HUES6 (cell line): ENCODE measurements at regions not wholly inside any gene's neighbourhood (a gene's known extent, or its start where the extent isn't known, plus 50 kb on each side); places are given as distances from the start of the nearest gene placed in this dataset.

Experiments
- H3K27ac ChIP-seq: 2 replicates; pipeline ENCODE4 v1.7.0; 2013; ENCODE audit warnings: low read depth, mild to moderate bottlenecking, low read length, inconsistent platforms
- H3K27me3 ChIP-seq: 2 replicates; pipeline ENCODE4 v1.6.1; 2013; ENCODE audit warnings: low read length; ENCODE audit not compliant: control insufficient read depth, insufficient read depth
- H3K36me3 ChIP-seq: 2 replicates; pipeline ENCODE4 v1.6.1; 2013; ENCODE audit warnings: low read length; ENCODE audit not compliant: control insufficient read depth, insufficient read depth
- H3K4me1 ChIP-seq: 2 replicates; pipeline ENCODE4 v1.6.1; 2013; ENCODE audit warnings: low read length; ENCODE audit not compliant: control insufficient read depth, insufficient read depth
- H3K4me3 ChIP-seq: 2 replicates; pipeline ENCODE4 v1.5.1; 2013; ENCODE audit warnings: low read depth, low read length
- H3K9ac ChIP-seq: one replicate; pipeline ENCODE4 v1.6.1; 2013; ENCODE audit warnings: mild to moderate bottlenecking, low read length
- H3K9me3 ChIP-seq: 2 replicates; pipeline ENCODE4 v1.6.1; 2013; ENCODE audit warnings: low read depth, low read length; ENCODE audit not compliant: control insufficient read depth, insufficient read depth

DNA sequence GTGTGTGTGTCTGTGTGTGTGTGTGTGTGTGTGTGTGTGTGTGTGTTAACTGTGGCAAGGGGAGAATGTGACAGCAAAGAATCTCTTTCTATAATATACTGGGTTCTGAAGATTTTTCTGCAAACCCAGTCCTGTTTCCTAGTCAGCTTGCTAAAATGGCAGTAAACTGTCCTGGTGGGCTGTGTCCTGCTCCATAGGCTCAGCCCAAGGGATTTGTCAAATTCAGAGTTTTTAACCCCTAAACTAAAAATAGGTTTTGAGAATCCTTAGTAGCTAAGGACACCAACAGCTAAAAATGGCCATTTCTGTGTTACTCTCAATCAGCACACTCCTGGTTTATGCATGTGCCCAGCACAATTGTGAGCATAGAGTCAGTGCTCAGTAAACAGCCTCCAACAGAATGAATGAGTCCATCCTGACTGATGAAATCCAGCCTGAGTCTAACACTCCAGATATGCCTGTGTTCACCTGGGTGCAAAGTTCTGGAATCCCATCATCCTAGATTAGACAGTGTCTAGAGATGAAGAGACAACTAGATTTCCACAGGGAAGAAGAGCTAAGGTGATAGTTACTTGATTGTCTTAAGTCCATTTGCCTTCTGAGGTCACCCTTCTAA is 192.6 kb downstream of the TTC6 start:
- H3K27ac ChIP-seq, result no peak overlapping the region
- no peak overlapping the region for H3K4me3 ChIP-seq
- no peak overlapping the region for H3K9ac ChIP-seq
- H3K4me1 ChIP-seq, result no peaks in the 10 kb centered on the region
- H3K36me3 ChIP-seq, result no peaks in the 10 kb centered on the region
- H3K27me3 ChIP-seq, result no peaks in the 10 kb centered on the region
- H3K9me3 ChIP-seq, result no peaks in the 10 kb centered on the region

- H3K27me3 ChIP-seq, result no peaks in the 10 kb centered on the region
- no peak overlapping the region for H3K4me3 ChIP-seq
- no peaks in the 10 kb centered on the region for H3K36me3 ChIP-seq
- H3K9ac ChIP-seq, result no peak overlapping the region
- no peaks in the 10 kb centered on the region for H3K9me3 ChIP-seq
- H3K27ac ChIP-seq, result no peak overlapping the region
- no peaks in the 10 kb centered on the region for H3K4me1 ChIP-seq
These were observed 196.1 kb downstream of the TTC6 start for GRCh38 chr14:37791384-37792036.

GRCh38 chr14:37792124-37792523 is 196.7 kb downstream of the TTC6 start:
- H3K9ac ChIP-seq, result no peak overlapping the region
- H3K36me3 ChIP-seq, result no peaks in the 10 kb centered on the region
- no peaks in the 10 kb centered on the region for H3K27me3 ChIP-seq
- no peak overlapping the region for H3K4me3 ChIP-seq
- no peaks in the 10 kb centered on the region for H3K4me1 ChIP-seq
- no peaks in the 10 kb centered on the region for H3K9me3 ChIP-seq
- no peak overlapping the region for H3K27ac ChIP-seq

DNA sequence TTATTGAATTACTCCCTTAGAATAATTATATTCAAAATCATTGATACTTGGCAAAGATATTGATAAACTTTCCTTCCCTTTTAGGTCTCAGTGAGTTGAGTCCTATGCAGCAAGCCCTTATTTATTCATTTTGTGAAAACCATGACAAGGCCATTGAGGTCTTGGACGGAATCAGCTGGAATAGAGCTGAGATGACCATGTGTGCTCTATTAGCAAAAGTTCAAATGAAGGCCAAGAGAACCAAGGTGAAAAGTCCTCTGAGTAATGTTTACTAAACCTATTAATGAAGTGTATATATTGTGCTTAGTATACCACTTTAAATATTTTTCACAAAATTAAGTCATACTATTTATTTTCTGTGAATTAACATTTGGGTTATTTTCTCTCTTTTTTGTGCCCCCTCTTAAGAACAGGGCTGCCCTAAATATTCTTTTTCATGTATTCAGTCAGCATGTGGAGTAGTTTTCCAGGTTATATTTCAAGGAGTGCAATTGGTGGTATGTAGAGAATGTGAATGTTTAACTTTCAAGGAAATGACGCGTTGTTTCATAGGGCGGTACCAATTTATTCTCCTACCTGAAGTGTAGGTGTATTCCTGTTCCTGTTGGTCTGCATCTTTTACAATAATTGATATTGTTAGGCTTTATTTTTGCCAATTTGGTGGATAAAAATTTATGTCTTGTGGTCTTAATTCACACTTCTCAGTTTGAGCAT is 201.4 kb downstream of the TTC6 start:
- H3K27ac ChIP-seq, result no peak overlapping the region
- H3K4me1 ChIP-seq, result no peaks in the 10 kb centered on the region
- no peak overlapping the region for H3K4me3 ChIP-seq
- no peak overlapping the region for H3K9ac ChIP-seq
- no peaks in the 10 kb centered on the region for H3K9me3 ChIP-seq
- no peaks in the 10 kb centered on the region for H3K36me3 ChIP-seq
- no peaks in the 10 kb centered on the region for H3K27me3 ChIP-seq

DNA sequence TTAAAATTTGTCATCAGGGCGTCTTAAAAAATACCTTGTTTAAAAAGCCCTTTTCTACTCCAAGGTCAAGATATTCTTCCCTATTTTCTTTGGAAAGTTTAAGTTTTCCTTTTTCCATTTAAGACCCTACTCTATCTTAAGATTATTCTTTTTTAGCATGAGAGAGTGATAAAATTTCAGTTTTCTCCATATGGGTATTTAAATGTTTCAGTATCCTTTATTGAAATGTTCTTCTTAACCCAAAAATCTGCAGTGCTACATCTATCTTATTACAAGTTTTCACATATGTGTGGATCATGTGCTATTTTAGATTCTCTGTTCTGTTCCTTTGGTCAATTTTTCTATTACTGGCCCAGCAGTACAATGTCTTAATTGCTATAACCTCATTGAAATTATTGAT is 202.2 kb downstream of the TTC6 start:
- H3K27ac ChIP-seq, result no peak overlapping the region
- H3K9me3 ChIP-seq, result no peaks in the 10 kb centered on the region
- H3K27me3 ChIP-seq, result no peaks in the 10 kb centered on the region
- no peaks in the 10 kb centered on the region for H3K36me3 ChIP-seq
- no peak overlapping the region for H3K4me3 ChIP-seq
- H3K4me1 ChIP-seq, result no peaks in the 10 kb centered on the region
- no peak overlapping the region for H3K9ac ChIP-seq

DNA sequence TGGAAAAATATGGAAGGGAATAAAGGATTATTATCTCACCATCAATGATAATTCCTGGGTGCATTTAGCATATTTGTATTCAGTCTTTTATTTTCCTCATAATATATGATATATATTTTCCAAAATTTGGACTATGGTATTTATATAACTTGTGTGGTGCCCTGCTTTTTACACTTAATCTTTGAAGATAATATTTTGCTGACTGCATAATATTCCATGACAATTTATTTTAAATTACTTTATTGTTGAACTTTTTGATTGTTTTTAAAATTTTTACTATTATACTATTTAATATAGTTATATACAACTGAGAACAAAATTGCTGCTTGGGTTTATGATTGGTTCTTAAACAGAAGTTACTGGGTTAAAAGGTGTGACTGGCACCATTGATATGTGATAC is 212.3 kb downstream of the TTC6 start:
- Histone ChIP-seq H3K36me3 (no peaks in the 10 kb centered on the region), H3K27ac (no peak overlapping the region), H3K4me1 (peaks cover 7% of the 10 kb centered on the region; the same call in 1 of the 2 replicates), H3K27me3 (no peaks in the 10 kb centered on the region), H3K9ac (no peak overlapping the region), H3K4me3 (no peak overlapping the region), H3K9me3 (no peaks in the 10 kb centered on the region)

DNA sequence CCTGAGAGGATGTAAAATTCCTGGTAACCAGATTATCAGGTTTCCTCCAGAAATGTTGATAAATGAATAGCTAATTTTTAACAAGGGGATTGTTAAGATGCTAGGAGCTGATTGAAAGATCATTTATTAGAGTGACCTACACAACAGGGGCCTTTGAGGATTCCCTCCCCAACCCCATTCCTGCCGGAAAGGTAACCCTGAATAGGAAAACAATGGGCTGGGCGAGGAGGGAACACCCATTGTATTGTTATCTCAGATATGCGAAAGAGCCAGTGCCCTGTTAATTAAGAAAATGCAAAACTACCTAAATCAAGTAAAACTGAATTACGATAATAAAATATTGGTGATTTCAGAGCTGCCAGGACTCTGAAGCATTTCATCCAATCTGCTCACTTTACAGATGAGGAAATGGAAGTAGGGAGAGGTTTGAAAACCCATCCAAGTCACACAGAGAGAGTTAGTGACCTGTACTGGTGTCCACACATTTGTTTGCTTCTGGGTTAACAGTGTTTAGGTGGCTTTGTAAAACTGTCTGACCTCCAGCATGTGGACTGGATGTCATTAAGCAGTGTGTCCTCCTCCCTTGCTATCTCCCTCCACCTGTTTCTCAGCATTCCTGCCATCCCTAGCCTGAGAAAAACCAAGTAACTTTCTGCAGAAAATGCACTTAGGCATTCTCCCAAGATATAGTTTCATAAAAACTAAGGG is 214.8 kb downstream of the TTC6 start:
- H3K27ac ChIP-seq, result no peak overlapping the region
- no peaks in the 10 kb centered on the region for H3K9me3 ChIP-seq
- H3K4me3 ChIP-seq, result no peak overlapping the region
- peaks cover 7% of the 10 kb centered on the region; the same call in 1 of the 2 replicates for H3K4me1 ChIP-seq
- no peak overlapping the region for H3K9ac ChIP-seq
- no peaks in the 10 kb centered on the region for H3K27me3 ChIP-seq
- no peaks in the 10 kb centered on the region for H3K36me3 ChIP-seq

GRCh38 chr14:37813732-37814131 is 218.3 kb downstream of the TTC6 start:
- Histone ChIP-seq H3K4me1 (peaks cover 7% of the 10 kb centered on the region; the same call in 1 of the 2 replicates), H3K9ac (no peak overlapping the region), H3K4me3 (no peak overlapping the region), H3K36me3 (no peaks in the 10 kb centered on the region), H3K9me3 (no peaks in the 10 kb centered on the region), H3K27ac (no peak overlapping the region), H3K27me3 (no peaks in the 10 kb centered on the region)

- Histone ChIP-seq H3K4me1 (no peaks in the 10 kb centered on the region), H3K36me3 (no peaks in the 10 kb centered on the region), H3K9me3 (no peaks in the 10 kb centered on the region), H3K27me3 (no peaks in the 10 kb centered on the region), H3K27ac (no peak overlapping the region), H3K4me3 (no peak overlapping the region), H3K9ac (no peak overlapping the region)
These were observed 220.7 kb downstream of the TTC6 start for GRCh38 chr14:37816135-37816534.

DNA sequence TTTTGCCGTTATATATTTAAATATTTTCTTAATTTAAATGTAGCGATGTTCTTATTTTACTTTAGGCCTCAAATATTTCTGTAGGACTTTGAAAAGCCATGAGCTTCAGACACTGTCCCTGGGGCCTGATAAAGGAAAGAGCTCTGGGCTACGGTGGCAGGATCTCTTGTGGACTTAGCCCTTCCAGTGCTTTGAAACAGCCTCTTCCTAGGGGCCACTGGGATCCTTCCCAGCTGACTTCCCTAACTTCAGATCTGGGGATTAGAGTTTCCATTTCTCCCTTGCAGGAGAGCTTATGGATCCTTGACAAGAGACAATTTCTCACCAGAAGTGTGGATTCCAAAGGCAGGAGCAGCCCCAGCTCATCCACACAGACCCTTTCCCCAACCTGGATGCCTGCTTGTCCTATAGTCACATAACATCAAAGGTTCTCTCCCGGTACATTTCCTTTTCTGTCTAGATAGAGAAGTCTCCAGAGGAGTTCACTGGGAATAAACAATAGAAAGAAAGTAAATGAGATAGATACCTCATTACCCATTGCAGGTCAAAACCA is 221.4 kb downstream of the TTC6 start:
- no peaks in the 10 kb centered on the region for H3K27me3 ChIP-seq
- no peak overlapping the region for H3K27ac ChIP-seq
- no peaks in the 10 kb centered on the region for H3K9me3 ChIP-seq
- no peak overlapping the region for H3K9ac ChIP-seq
- H3K36me3 ChIP-seq, result no peaks in the 10 kb centered on the region
- H3K4me3 ChIP-seq, result no peak overlapping the region
- H3K4me1 ChIP-seq, result no peaks in the 10 kb centered on the region
